Transverse colon (tissue), 4 donors: ENCODE measurements at regions not wholly inside any gene's neighbourhood (a gene's known extent, or its start where the extent isn't known, plus 50 kb on each side); places are given as distances from the start of the nearest gene placed in this dataset.

Experiments used
- DNase-seq: peaks from one replicate; pipeline ENCODE4 v3.0.0-alpha.2; 2019
- H3K27ac ChIP-seq, 4 donors: fragments of 200-600 bp; sonication (generic); 2 replicates each; pipeline ENCODE4 v1.5.1; 2016 to 2018; ENCODE audit warnings: inconsistent platforms in 4 of 4
- H3K27me3 ChIP-seq: fragments of 200-600 bp; sonication (generic); 2 replicates; pipeline ENCODE4 v1.5.1; 2017; ENCODE audit warnings: inconsistent platforms
- H3K36me3 ChIP-seq, 4 donors: fragments of 200-600 bp; sonication (generic); 2 replicates each; pipeline ENCODE4 v1.5.1; 2017 to 2019; ENCODE audit warnings: inconsistent platforms in 4 of 4
- H3K4me1 ChIP-seq, 4 donors: fragments of 200-600 bp; sonication (generic); 2 replicates each; pipeline ENCODE4 v1.5.1; 2017 to 2020; ENCODE audit warnings: inconsistent platforms in 4 of 4
- H3K4me3 ChIP-seq, 4 donors: fragments of 200-600 bp; sonication (generic); 1 replicate in 1 of 4; 2 replicates in 3 of 4; pipeline versions ENCODE4 v1.5.1 to v1.6.1; 2017 to 2019; ENCODE audit warnings: inconsistent platforms in 4 of 4
- H3K9me3 ChIP-seq, 2 donors: fragments of 200-600 bp; sonication (generic); 2 replicates each; pipeline ENCODE4 v1.5.1; 2017 to 2019; ENCODE audit warnings: inconsistent platforms in 2 of 2
- EP300 ChIP-seq: sonication (generic); formaldehyde crosslinking; IDR thresholded peaks from one replicate; pipeline ENCODE4 v1.6.1; 2017; ENCODE audit warnings: antibody characterized with exemption, low read depth
- POLR2A ChIP-seq: fragments of 450-650 bp; IDR thresholded peaks from one replicate; pipeline ENCODE4 v1.6.1; 2016; ENCODE audit warnings: antibody characterized with exemption, mild to moderate bottlenecking, moderate library complexity
- POLR2AphosphoS5 ChIP-seq, 3 donors: sonication (generic); formaldehyde crosslinking; IDR thresholded peaks; one replicate each; pipeline ENCODE4 v1.6.1; 2016; ENCODE audit warnings: antibody characterized with exemption in 3 of 3
- WGBS, 2 donors: methylation state at CpG; one replicate each; pipeline ENCODE4 v1.1.5; 2018; ENCODE audit warnings: low coverage in 1 of 2; 5-methylcytosine and 5-hydroxymethylcytosine counted together
- in situ Hi-C, 4 donors: fragments of 200-750 bp; cut with MboI; loops; one replicate each; pipeline versions ENCODE4 v1.15.0 to v1.15.1; 2017; ENCODE audit warnings: low sequenced_read_pairs in 3 of 4, low pct_ligation_motif_present in 1 of 4, low pct_unique_long_range_greater_than_20kb in 1 of 4
- intact Hi-C: fragments of 100-400 bp; cut with DNase I; formaldehyde crosslinking; loops from one replicate; pipeline ENCODE4 v1.15.1; 2023; ENCODE audit warnings: low total_unique reads
- TF ChIP-seq, protein P1 (sequence below), 5 experiments: fragments of 200-600 bp in 3 of 5; fragments of 450-650 bp in 2 of 5; sonication (generic) in 3 of 5; IDR thresholded peaks; 1 replicate in 2 of 5; 2 replicates in 3 of 5; pipeline ENCODE4 v1.5.1; 2016 to 2017; ENCODE audit warnings: antibody characterized with exemption in 5 of 5, inconsistent platforms in 3 of 5, mild to moderate bottlenecking in 2 of 5, moderate library complexity in 1 of 5

DNA sequence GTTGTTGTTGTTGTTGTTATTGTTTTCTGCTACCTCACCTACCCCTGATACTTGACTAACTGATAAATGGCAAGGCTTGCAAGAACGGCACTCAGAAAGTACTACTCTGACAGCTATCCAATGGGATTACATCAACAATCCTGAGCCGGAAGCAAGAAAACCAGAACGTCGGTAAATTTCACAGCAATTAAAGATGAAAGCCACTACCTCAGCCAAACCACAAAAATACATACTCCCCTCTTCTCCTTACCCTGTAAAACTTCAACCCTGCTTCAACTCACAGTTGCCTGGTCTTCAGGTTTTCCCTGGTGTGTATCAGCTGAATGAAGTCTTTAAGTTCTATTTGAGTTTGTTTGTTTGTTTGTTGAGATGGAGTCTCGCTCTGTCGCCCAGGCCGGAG is 293.7 kb upstream of the RND3 start:
- no peaks in the 10 kb centered on the region for H3K27me3 ChIP-seq
- H3K4me3 ChIP-seq, result no peak overlapping the region
- intact Hi-C loops, result no loop called here
- 70 to 79% methylated on average over 4 to 7 of the region's 7 CpGs for WGBS, 2 donors
- no peaks in the 10 kb centered on the region for H3K4me1 ChIP-seq
- in situ Hi-C loops, result no loop called here
- TF ChIP-seq, protein P1, sequence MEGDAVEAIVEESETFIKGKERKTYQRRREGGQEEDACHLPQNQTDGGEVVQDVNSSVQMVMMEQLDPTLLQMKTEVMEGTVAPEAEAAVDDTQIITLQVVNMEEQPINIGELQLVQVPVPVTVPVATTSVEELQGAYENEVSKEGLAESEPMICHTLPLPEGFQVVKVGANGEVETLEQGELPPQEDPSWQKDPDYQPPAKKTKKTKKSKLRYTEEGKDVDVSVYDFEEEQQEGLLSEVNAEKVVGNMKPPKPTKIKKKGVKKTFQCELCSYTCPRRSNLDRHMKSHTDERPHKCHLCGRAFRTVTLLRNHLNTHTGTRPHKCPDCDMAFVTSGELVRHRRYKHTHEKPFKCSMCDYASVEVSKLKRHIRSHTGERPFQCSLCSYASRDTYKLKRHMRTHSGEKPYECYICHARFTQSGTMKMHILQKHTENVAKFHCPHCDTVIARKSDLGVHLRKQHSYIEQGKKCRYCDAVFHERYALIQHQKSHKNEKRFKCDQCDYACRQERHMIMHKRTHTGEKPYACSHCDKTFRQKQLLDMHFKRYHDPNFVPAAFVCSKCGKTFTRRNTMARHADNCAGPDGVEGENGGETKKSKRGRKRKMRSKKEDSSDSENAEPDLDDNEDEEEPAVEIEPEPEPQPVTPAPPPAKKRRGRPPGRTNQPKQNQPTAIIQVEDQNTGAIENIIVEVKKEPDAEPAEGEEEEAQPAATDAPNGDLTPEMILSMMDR (IDR thresholded peaks at IDR 0.05), result no peak
- no peak for TF ChIP-seq POLR2A
- TF ChIP-seq EP300, result no peak
- no peak for TF ChIP-seq POLR2AphosphoS5 (IDR thresholded peaks at IDR 0.05)
- no peaks in the 10 kb centered on the region for H3K36me3 ChIP-seq
- no peak overlapping the region for H3K27ac ChIP-seq
- H3K9me3 ChIP-seq, result no peaks in the 10 kb centered on the region
- DNase-seq, result no peak

DNA sequence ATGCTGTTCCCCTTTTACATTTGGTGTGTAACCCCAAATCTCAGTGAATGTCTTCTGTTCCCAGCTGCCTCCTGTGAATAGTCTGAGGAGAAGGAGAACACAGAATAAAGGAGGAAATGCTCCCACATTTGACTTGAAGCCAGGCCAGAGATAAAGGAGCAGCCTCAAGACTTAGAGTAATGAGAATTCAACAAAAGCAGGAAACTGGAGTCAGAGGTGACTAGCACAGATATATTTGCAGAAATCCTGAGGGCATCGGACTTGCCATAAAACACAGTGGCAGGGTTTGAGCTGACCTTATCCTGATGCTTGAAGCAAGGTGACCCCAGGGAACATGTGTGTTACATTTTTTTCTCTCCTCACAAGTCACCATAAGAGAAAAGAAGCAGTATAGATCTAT is 291.4 kb upstream of the RND3 start:
- H3K4me3 ChIP-seq, result no peak overlapping the region
- TF ChIP-seq EP300 (no peak), POLR2AphosphoS5 (IDR thresholded peaks at IDR 0.05) (no peak), POLR2A (no peak)
- TF ChIP-seq, protein P1 (IDR thresholded peaks at IDR 0.05), result no peak
- no peak for DNase-seq
- in situ Hi-C loops, result no loop called here
- intact Hi-C loops, result no loop called here
- no peaks in the 10 kb centered on the region for H3K4me1 ChIP-seq
- no peaks in the 10 kb centered on the region for H3K9me3 ChIP-seq
- WGBS, 2 donors, result 43 to 45% methylated on average over 1 of the region's 1 CpG
- no peaks in the 10 kb centered on the region for H3K27me3 ChIP-seq
- H3K36me3 ChIP-seq, result no peaks in the 10 kb centered on the region
- no peak overlapping the region for H3K27ac ChIP-seq

DNA sequence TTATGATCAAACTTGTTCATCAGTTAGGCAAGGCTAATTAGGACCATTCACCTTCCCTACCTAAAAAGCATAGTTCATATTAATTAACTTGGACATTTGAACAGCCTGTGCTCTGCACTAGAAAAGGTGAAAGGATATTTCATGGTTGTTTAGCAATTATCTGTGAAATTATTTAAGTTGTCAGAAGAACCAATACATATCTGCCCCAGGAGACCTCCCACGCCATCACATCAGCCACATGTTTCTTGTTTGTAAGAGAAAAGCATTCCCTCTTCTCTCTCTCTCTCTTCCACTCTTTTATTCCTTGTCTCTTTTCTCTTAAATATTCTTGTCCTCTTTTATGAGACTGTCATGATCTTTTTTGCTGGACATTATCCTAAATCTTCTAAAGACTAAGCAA is 282.0 kb upstream of the RND3 start:
- intact Hi-C loops, result no loop called here
- no peak overlapping the region for H3K4me3 ChIP-seq
- whole genome bisulfite sequencing, 2 donors, result 74 to 80% methylated on average over 1 of the region's 1 CpG
- no peaks in the 10 kb centered on the region for H3K9me3 ChIP-seq
- TF ChIP-seq POLR2A (no peak), EP300 (no peak), POLR2AphosphoS5 (IDR thresholded peaks at IDR 0.05) (no peak)
- TF ChIP-seq, protein P1 (IDR thresholded peaks at IDR 0.05), result no peak
- H3K36me3 ChIP-seq, result no peaks in the 10 kb centered on the region
- H3K27ac ChIP-seq, result no peak overlapping the region
- in situ Hi-C loops, result no loop called here
- H3K4me1 ChIP-seq, result no peaks in the 10 kb centered on the region
- H3K27me3 ChIP-seq, result no peaks in the 10 kb centered on the region
- no peak for DNase-seq

DNA sequence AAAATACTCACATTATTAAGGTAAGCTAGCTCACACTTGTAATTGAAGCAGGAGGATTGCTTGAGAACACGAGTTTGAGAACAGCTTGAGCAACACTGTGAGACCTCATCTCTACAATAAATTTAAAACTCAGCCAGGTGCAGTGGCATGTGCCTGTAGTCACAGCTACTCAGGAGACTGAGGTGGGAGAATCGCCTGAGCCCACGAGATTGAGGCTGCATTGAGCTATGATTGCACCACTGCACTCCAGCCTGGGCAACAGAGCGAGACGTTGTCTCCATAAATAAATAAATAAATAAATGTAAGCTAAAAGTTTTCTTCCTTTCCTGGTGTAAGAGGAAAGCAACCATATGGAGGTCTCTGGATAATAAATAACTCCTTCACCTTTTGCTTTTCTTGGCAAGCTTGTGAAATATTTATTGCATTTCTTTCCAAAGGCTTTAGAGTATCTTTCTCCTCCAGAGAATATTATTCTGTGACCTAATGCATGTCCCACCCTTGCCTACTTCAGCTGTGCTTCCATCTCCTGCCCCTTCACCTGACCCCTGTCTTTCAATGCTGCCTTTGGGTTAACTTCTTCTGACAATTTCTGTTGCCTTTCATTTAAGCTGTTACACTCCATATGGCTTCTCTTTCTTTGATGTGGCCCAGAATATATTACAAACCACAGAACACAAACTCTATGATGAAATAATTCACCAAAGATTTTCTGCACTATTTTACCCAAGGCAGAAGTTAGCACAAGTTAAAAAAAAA is 280.7 kb upstream of the RND3 start:
- H3K27ac ChIP-seq, result no peak overlapping the region
- intact Hi-C loops, result no loop called here
- H3K4me1 ChIP-seq, result no peaks in the 10 kb centered on the region
- TF ChIP-seq, protein P1 (IDR thresholded peaks at IDR 0.05), result no peak
- TF ChIP-seq POLR2AphosphoS5 (IDR thresholded peaks at IDR 0.05), result no peak
- no peak for TF ChIP-seq EP300
- no peak for TF ChIP-seq POLR2A
- no peaks in the 10 kb centered on the region for H3K9me3 ChIP-seq
- H3K4me3 ChIP-seq, result no peak overlapping the region
- in situ Hi-C loops, result no loop called here
- no peaks in the 10 kb centered on the region for H3K27me3 ChIP-seq
- H3K36me3 ChIP-seq, result no peaks in the 10 kb centered on the region
- DNase-seq, result no peak
- 64 to 73% methylated on average over 2 to 5 of the region's 5 CpGs for WGBS, 2 donors
